Spleen (tissue), 7 donors: ENCODE measurements at regions not wholly inside any gene's neighbourhood (a gene's known extent, or its start where the extent isn't known, plus 50 kb on each side); places are given as distances from the start of the nearest gene placed in this dataset.

Experiments
- POLR2AphosphoS5 ChIP-seq, 3 donors: sonication (generic); formaldehyde crosslinking; IDR thresholded peaks; one replicate each; pipeline ENCODE4 v1.5.1; 2017; ENCODE audit warnings: antibody characterized with exemption in 3 of 3
- TF ChIP-seq, protein P1 (sequence below), 11 experiments: fragments of 200-600 bp in 7 of 11; fragments of 450-650 bp in 4 of 11; sonication (generic) in 4 of 11; IDR thresholded peaks in 8 of 11; conservative IDR thresholded peaks in 3 of 11; 1 replicate in 7 of 11; 2 replicates in 4 of 11; pipeline versions ENCODE4 v1.4.0 to v1.8.0; 2016 to 2021; ENCODE audit warnings: antibody characterized with exemption in 11 of 11, inconsistent platforms in 4 of 11, mild to moderate bottlenecking in 1 of 11
- donor health status: DM: no; HTN: no; CAD: no; lungs with moderate emphysema.
- donor health status: DM: no; HTN: no; CAD: no.
- donor health status: DM: no; HTN: no; CAD: no.

- TF ChIP-seq, protein P1, sequence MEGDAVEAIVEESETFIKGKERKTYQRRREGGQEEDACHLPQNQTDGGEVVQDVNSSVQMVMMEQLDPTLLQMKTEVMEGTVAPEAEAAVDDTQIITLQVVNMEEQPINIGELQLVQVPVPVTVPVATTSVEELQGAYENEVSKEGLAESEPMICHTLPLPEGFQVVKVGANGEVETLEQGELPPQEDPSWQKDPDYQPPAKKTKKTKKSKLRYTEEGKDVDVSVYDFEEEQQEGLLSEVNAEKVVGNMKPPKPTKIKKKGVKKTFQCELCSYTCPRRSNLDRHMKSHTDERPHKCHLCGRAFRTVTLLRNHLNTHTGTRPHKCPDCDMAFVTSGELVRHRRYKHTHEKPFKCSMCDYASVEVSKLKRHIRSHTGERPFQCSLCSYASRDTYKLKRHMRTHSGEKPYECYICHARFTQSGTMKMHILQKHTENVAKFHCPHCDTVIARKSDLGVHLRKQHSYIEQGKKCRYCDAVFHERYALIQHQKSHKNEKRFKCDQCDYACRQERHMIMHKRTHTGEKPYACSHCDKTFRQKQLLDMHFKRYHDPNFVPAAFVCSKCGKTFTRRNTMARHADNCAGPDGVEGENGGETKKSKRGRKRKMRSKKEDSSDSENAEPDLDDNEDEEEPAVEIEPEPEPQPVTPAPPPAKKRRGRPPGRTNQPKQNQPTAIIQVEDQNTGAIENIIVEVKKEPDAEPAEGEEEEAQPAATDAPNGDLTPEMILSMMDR (IDR thresholded peaks at IDR 0.05 in 8 of 11, conservative IDR thresholded peaks at IDR 0.05 in 3 of 11) = no peak
- no peak for TF ChIP-seq POLR2AphosphoS5 (IDR thresholded peaks at IDR 0.05)
These were observed 101.1 kb upstream of the ID4 start for GRCh38 chr6:19736066-19736465.
